ENCODE measurements at regions not wholly inside any gene's neighbourhood (a gene's known extent, or its start where the extent isn't known, plus 50 kb on each side); places are given as distances from the start of the nearest gene placed in this dataset.

DNA sequence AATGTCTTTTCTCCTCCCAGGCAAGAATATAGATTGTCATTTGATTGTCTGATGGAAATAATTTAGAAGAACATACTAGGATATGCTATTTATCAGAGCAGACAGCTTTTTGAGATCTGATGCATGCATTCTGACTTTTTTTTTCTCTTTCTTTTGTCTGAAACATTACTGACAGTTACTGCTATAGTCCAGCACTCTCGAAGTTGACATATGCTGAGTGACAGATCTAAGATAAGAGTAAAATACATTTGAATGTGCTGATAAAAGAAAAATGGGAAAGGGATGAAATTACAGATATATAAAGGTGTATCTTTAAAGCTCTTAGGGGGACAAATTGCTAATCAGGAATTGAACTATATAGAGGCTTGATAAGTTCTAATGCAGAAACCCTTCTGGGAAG lies 753.8 kb upstream of the TENM4 start:
- TF ChIP-seq, protein P1, sequence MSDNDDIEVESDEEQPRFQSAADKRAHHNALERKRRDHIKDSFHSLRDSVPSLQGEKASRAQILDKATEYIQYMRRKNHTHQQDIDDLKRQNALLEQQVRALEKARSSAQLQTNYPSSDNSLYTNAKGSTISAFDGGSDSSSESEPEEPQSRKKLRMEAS (IDR thresholded peaks at IDR 0.05), result no peak
- TF ChIP-seq TCF12 (IDR thresholded peaks at IDR 0.05; ENCODE audit: low read depth) (no peak), TAF1 (IDR thresholded peaks at IDR 0.05; ENCODE audit: low read depth) (no peak), CREB1 (IDR thresholded peaks at IDR 0.05; ENCODE audit: low read depth) (no peak), CEBPB (IDR thresholded peaks at IDR 0.05) (no peak), FOXM1 (IDR thresholded peaks at IDR 0.05; ENCODE audit: borderline replicate concordance, low read depth) (no peak), YY1 (IDR thresholded peaks at IDR 0.05; ENCODE audit: low read depth) (no peak), ZBTB7A (IDR thresholded peaks at IDR 0.05; ENCODE audit: low read depth) (no peak)
- TF ChIP-seq, protein P2, sequence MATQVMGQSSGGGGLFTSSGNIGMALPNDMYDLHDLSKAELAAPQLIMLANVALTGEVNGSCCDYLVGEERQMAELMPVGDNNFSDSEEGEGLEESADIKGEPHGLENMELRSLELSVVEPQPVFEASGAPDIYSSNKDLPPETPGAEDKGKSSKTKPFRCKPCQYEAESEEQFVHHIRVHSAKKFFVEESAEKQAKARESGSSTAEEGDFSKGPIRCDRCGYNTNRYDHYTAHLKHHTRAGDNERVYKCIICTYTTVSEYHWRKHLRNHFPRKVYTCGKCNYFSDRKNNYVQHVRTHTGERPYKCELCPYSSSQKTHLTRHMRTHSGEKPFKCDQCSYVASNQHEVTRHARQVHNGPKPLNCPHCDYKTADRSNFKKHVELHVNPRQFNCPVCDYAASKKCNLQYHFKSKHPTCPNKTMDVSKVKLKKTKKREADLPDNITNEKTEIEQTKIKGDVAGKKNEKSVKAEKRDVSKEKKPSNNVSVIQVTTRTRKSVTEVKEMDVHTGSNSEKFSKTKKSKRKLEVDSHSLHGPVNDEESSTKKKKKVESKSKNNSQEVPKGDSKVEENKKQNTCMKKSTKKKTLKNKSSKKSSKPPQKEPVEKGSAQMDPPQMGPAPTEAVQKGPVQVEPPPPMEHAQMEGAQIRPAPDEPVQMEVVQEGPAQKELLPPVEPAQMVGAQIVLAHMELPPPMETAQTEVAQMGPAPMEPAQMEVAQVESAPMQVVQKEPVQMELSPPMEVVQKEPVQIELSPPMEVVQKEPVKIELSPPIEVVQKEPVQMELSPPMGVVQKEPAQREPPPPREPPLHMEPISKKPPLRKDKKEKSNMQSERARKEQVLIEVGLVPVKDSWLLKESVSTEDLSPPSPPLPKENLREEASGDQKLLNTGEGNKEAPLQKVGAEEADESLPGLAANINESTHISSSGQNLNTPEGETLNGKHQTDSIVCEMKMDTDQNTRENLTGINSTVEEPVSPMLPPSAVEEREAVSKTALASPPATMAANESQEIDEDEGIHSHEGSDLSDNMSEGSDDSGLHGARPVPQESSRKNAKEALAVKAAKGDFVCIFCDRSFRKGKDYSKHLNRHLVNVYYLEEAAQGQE (IDR thresholded peaks at IDR 0.05; ENCODE audit: low read depth), result no peak

DNA sequence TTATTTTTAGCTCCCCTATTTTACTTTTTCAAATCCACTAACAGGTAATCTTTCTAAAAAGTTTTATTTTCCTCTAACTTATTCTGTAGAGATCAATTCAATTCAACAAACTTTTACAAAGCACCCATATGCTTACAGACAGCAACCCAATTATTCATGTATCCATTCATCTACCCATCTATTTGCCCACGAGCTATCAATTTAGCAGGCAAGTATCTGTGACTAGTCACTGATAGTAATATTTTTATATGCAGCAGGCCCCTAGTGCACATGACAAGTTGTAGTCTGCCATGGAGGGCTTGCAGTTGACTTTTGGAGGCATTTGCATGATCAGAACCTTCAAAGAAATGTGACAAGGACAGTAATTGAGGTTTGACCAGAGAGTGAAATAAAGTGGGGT lies 753.2 kb upstream of the TENM4 start:
- no peak for TF ChIP-seq ZBTB7A (IDR thresholded peaks at IDR 0.05; ENCODE audit: low read depth)
- TF ChIP-seq CREB1 (IDR thresholded peaks at IDR 0.05; ENCODE audit: low read depth), result no peak
- TF ChIP-seq TCF12 (IDR thresholded peaks at IDR 0.05; ENCODE audit: low read depth), result no peak
- no peak for TF ChIP-seq TAF1 (IDR thresholded peaks at IDR 0.05; ENCODE audit: low read depth)
- no peak for TF ChIP-seq EGR1 (IDR thresholded peaks at IDR 0.05)
- TF ChIP-seq, protein P2 (IDR thresholded peaks at IDR 0.05; ENCODE audit: low read depth), result no peak
- no peak for TF ChIP-seq YY1 (IDR thresholded peaks at IDR 0.05; ENCODE audit: low read depth)
- TF ChIP-seq, protein P1 (IDR thresholded peaks at IDR 0.05), result no peak
- TF ChIP-seq TEAD4 (IDR thresholded peaks at IDR 0.05), result no peak
- no peak for TF ChIP-seq EP300 (IDR thresholded peaks at IDR 0.05; ENCODE audit: borderline replicate concordance)
- no peak for TF ChIP-seq RAD21 (IDR thresholded peaks at IDR 0.05; ENCODE audit: low read depth)
- TF ChIP-seq NFIC (IDR thresholded peaks at IDR 0.05), result no peak
- no peak for TF ChIP-seq CEBPB (IDR thresholded peaks at IDR 0.05)
- TF ChIP-seq FOXM1 (IDR thresholded peaks at IDR 0.05; ENCODE audit: borderline replicate concordance, low read depth), result no peak
- TF ChIP-seq, protein P3, sequence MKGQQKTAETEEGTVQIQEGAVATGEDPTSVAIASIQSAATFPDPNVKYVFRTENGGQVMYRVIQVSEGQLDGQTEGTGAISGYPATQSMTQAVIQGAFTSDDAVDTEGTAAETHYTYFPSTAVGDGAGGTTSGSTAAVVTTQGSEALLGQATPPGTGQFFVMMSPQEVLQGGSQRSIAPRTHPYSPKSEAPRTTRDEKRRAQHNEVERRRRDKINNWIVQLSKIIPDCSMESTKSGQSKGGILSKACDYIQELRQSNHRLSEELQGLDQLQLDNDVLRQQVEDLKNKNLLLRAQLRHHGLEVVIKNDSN (IDR thresholded peaks at IDR 0.05), result no peak

DNA sequence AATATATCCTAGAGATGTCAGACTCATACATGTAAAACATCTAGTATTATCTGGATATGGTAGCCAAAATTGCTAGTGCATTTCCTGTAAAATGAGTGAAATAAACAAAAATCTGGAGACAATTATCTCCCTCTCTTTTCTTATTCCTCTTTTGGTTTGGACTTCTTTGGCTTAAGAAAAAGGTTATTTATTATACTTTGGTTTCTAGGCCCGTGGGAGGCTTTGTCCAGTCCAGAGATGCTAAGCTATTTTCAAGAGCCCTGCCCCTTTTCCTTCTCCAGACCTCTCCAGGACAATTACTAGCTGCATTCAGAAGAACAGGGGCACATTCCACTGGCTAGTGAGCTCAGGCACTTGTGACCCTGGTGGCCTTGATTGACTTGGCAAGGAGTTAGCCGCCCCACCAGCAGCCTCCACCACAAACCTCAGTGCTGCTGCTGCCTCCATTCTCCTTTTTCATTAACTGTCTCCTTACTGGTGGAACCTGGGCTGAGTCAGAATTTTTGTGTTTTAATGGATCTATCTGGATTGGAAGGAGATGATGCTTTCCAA lies 747.3 kb upstream of the TENM4 start:
- TF ChIP-seq CEBPB (IDR thresholded peaks at IDR 0.05) (no peak), EP300 (IDR thresholded peaks at IDR 0.05; ENCODE audit: borderline replicate concordance) (no peak)

DNA sequence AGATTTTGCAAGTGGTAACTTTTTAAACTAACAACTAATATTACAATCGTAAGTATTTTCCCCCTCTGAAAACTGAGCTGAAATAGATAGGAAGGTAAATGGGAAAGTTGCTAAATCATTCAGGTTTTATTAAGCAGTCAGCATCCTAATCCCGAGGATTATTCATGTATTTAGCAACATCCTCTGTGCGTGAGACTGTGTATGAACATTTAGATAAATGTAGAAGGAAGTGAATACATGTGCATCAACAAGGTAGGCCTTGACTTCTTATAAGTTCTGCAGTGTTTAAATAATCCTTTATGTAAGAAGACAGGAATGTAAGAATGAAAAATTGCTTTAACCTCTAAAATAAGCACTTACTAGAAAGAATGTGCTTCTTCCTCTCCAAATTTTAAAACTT lies 745.9 kb upstream of the TENM4 start:
- TF ChIP-seq TEAD4 (IDR thresholded peaks at IDR 0.05) (no peak), FOXM1 (IDR thresholded peaks at IDR 0.05; ENCODE audit: borderline replicate concordance, low read depth) (no peak), TAF1 (IDR thresholded peaks at IDR 0.05; ENCODE audit: low read depth) (no peak)

DNA sequence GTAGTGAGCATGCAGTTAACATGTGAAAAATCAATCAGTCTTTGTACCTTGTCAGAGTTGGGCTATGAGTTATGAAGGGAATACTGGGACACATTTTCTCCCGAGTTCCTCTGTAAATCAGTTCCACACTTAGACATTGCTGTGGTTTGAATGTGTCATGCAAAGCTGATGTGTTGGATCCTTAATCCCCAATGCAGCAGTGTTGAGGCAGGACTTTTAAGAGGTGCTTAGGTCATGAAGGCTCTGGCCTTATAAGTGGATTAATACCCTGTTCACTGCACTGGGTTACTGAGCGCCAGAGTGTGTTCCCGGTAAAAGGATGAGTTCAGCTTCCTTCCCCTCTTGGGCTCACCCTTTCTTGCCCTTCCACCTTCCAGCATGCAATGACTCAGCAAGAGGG lies 742.1 kb upstream of the TENM4 start:
- TF ChIP-seq, protein P2 (IDR thresholded peaks at IDR 0.05; ENCODE audit: low read depth), result no peak
- TF ChIP-seq FOXM1 (IDR thresholded peaks at IDR 0.05; ENCODE audit: borderline replicate concordance, low read depth), result no peak
- TF ChIP-seq ZBTB7A (IDR thresholded peaks at IDR 0.05; ENCODE audit: low read depth), result no peak
- no peak for TF ChIP-seq TCF12 (IDR thresholded peaks at IDR 0.05; ENCODE audit: low read depth)
- no peak for TF ChIP-seq NFIC (IDR thresholded peaks at IDR 0.05)
- TF ChIP-seq, protein P1 (IDR thresholded peaks at IDR 0.05), result no peak
- TF ChIP-seq TEAD4 (IDR thresholded peaks at IDR 0.05), result no peak
- no peak for TF ChIP-seq YY1 (IDR thresholded peaks at IDR 0.05; ENCODE audit: low read depth)
- TF ChIP-seq CEBPB (IDR thresholded peaks at IDR 0.05), result no peak
- TF ChIP-seq CREB1 (IDR thresholded peaks at IDR 0.05; ENCODE audit: low read depth), result no peak
- TF ChIP-seq, protein P3 (IDR thresholded peaks at IDR 0.05), result no peak
- TF ChIP-seq TAF1 (IDR thresholded peaks at IDR 0.05; ENCODE audit: low read depth), result no peak
- no peak for TF ChIP-seq EP300 (IDR thresholded peaks at IDR 0.05; ENCODE audit: borderline replicate concordance)
- TF ChIP-seq EGR1 (IDR thresholded peaks at IDR 0.05), result no peak
- no peak for TF ChIP-seq RAD21 (IDR thresholded peaks at IDR 0.05; ENCODE audit: low read depth)

All from Ishikawa (cell line).